ENCODE measurements at regions not wholly inside any gene's neighbourhood (a gene's known extent, or its start where the extent isn't known, plus 50 kb on each side); places are given as distances from the start of the nearest gene placed in this dataset.

DNA sequence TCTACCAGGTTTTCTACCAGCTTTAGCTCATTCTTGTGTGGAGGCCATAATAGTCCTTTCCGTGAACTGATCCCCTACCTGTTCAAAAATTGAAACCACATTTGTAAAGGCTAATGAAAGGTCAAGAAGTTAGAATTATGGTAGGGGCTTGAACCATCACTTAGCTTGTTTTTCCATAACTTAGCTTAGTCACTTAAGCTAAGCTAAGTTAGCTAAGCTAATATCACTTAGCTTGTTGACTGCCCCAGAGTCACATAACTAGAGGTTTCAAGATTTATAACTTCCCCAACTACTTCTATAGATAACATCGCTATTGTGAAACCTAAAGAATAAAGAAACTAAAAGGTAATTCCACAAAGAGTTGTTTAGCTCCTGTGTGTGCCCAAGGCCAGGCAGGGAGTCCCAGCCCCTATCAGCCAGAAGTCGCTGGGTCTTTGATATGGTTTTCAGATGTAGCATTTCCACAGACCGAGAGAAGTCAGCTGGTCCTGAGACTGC, 131.8 kb downstream of the VEGFA start:
- ChIA-PET CTCF (no interaction called here), POLR2A (no interaction called here)
- no peak overlapping the region; the same call in 1 of the 2 replicates for H3K27ac ChIP-seq (ENCODE audit: low read length)
- in situ Hi-C loops (cut with HindIII; ENCODE audit: low pct_unique_long_range_greater_than_20kb, low sequenced_read_pairs) = no loop called here
- H3K27me3 ChIP-seq (ENCODE audit: control insufficient read depth, insufficient read depth, low read length) = no peaks in the 10 kb centered on the region
- no peak for ATAC-seq
- H3K9me3 ChIP-seq (ENCODE audit: control insufficient read depth, insufficient read depth, low read depth, low read length) = no peaks in the 10 kb centered on the region
- H3K36me3 ChIP-seq (ENCODE audit: control insufficient read depth, insufficient read depth, low read length) = no peaks in the 10 kb centered on the region
- no peak for DNase-seq (ENCODE audit: low read depth, low spot score)
- TF ChIP-seq, protein P1, sequence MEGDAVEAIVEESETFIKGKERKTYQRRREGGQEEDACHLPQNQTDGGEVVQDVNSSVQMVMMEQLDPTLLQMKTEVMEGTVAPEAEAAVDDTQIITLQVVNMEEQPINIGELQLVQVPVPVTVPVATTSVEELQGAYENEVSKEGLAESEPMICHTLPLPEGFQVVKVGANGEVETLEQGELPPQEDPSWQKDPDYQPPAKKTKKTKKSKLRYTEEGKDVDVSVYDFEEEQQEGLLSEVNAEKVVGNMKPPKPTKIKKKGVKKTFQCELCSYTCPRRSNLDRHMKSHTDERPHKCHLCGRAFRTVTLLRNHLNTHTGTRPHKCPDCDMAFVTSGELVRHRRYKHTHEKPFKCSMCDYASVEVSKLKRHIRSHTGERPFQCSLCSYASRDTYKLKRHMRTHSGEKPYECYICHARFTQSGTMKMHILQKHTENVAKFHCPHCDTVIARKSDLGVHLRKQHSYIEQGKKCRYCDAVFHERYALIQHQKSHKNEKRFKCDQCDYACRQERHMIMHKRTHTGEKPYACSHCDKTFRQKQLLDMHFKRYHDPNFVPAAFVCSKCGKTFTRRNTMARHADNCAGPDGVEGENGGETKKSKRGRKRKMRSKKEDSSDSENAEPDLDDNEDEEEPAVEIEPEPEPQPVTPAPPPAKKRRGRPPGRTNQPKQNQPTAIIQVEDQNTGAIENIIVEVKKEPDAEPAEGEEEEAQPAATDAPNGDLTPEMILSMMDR (IDR thresholded peaks at IDR 0.05) = no peak
- TF ChIP-seq REST (IDR thresholded peaks at IDR 0.05; ENCODE audit: insufficient read depth in 1 of 2, low read depth in 2 of 2, low read length in 1 of 2) (no peak), TCF7L2 (IDR thresholded peaks at IDR 0.05; ENCODE audit: low read depth, low read length) (no peak), SIN3A (IDR thresholded peaks at IDR 0.05; ENCODE audit: borderline replicate concordance, insufficient read depth, low read depth, low read length) (no peak), POLR2AphosphoS5 (IDR thresholded peaks at IDR 0.05; ENCODE audit: low read depth, low read length) (no peak)
- H3K4me3 ChIP-seq (ENCODE audit: low read depth in 2 of 2, low read length in 2 of 2) = no peak overlapping the region
- H3K4me1 ChIP-seq (ENCODE audit: control insufficient read depth, insufficient read depth, low read length) = no peaks in the 10 kb centered on the region
- no TSS peak for BruUV-seq (replicated peaks)
- intact Hi-C loops (cut with micrococcal nuclease; ENCODE audit: unreplicated experiment) = no loop called here

- no peaks in the 10 kb centered on the region for H3K27me3 ChIP-seq (ENCODE audit: control insufficient read depth, insufficient read depth, low read length)
- POLR2A ChIA-PET = interaction anchor here (0.6 kb wide), 1 partner anchor 28 kb away, joined by 3 read pairs; no protein-coding TSS in a partner anchor
- no peaks in the 10 kb centered on the region for H3K9me3 ChIP-seq (ENCODE audit: control insufficient read depth, insufficient read depth, low read depth, low read length)
- no TSS peak for BruUV-seq (replicated peaks)
- ATAC-seq = no peak
- DNase-seq (ENCODE audit: low read depth, low spot score) = no peak
- no peak overlapping the region for H3K4me3 ChIP-seq (ENCODE audit: low read depth in 2 of 2, low read length in 2 of 2)
- CTCF ChIA-PET = no interaction called here
- peak overlapping the region; percentile 7; the same call in 1 of the 2 replicates for H3K27ac ChIP-seq (ENCODE audit: low read length)
- TF ChIP-seq, protein P1 (IDR thresholded peaks at IDR 0.05) = no peak
- TF ChIP-seq REST (IDR thresholded peaks at IDR 0.05; ENCODE audit: insufficient read depth in 1 of 2, low read depth in 2 of 2, low read length in 1 of 2) (no peak), TCF7L2 (IDR thresholded peaks at IDR 0.05; ENCODE audit: low read depth, low read length) (no peak), SIN3A (IDR thresholded peaks at IDR 0.05; ENCODE audit: borderline replicate concordance, insufficient read depth, low read depth, low read length) (no peak), POLR2AphosphoS5 (IDR thresholded peaks at IDR 0.05; ENCODE audit: low read depth, low read length) (no peak)
- intact Hi-C loops (cut with micrococcal nuclease; ENCODE audit: unreplicated experiment) = no loop called here
- in situ Hi-C loops (cut with HindIII; ENCODE audit: low pct_unique_long_range_greater_than_20kb, low sequenced_read_pairs) = no loop called here
- H3K4me1 ChIP-seq (ENCODE audit: control insufficient read depth, insufficient read depth, low read length) = no peaks in the 10 kb centered on the region
- no peaks in the 10 kb centered on the region for H3K36me3 ChIP-seq (ENCODE audit: control insufficient read depth, insufficient read depth, low read length)
Observed at GRCh38 chr6:43900916-43901732, 131.1 kb downstream of the VEGFA start.

Data from Panc1 (cell line).